SK-N-MC (cell line): ENCODE measurements at regions not wholly inside any gene's neighbourhood (a gene's known extent, or its start where the extent isn't known, plus 50 kb on each side); places are given as distances from the start of the nearest gene placed in this dataset.

Source experiments
- EZH2 ChIP-seq: fragments of 200-600 bp; sonication (generic); IDR thresholded peaks from one replicate; pipeline ENCODE4 v1.6.1; 2017; ENCODE audit warnings: antibody characterized with exemption
- FOXP2 ChIP-seq: optimal IDR thresholded peaks from 2 replicates; pipeline ENCODE3; 2011; ENCODE audit warnings: mild to moderate bottlenecking, moderate library complexity; ENCODE audit not compliant: insufficient read depth; ENCODE audit errors: extremely low read length, control extremely low read depth
- POLR2AphosphoS5 ChIP-seq: IDR thresholded peaks from 2 replicates; pipeline ENCODE4 v1.6.1; 2012; ENCODE audit warnings: mild to moderate bottlenecking, low read depth, low read length, borderline replicate concordance

DNA sequence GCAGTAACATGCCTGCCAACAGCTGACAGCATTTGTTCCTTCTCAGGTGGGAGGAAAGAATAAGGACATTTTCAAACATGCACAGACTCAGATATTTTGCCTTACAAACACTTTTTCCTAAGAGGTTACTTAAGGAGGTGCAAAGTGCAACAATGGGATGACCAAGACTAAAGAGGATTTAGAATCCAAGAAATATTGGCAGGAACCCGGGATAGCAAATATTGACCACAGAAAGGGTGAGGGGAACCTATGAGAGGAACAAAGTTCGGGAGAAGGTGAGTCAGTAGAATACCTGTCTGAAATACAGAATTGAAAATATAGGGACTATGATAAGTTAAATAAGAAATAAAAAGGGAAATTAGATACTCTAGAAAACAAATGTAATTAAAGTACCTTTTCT is 321.9 kb upstream of the EMCN start:
- no peak for TF ChIP-seq POLR2AphosphoS5
- TF ChIP-seq FOXP2, result no peak
- TF ChIP-seq EZH2, result no peak
